Mammary epithelial cell (primary cell): ENCODE measurements at regions not wholly inside any gene's neighbourhood (a gene's known extent, or its start where the extent isn't known, plus 50 kb on each side); places are given as distances from the start of the nearest gene placed in this dataset.

ENCODE experiments used
- EZH2 ChIP-seq: IDR thresholded peaks from 2 replicates; pipeline ENCODE4 v1.6.1; 2012; ENCODE audit warnings: low read length, inconsistent platforms, borderline replicate concordance
- TF ChIP-seq, protein P1 (sequence below), 2 donors: IDR thresholded peaks in 1 of 2; conservative IDR thresholded peaks in 1 of 2; 2 replicates each; pipeline ENCODE4 v1.5.1; 2011 to 2012; ENCODE audit warnings: inconsistent platforms in 2 of 2, low read length in 2 of 2, mild to moderate bottlenecking in 2 of 2, control low read depth in 1 of 2, low read depth in 1 of 2; ENCODE audit not compliant: insufficient read depth in 1 of 2; ENCODE audit errors: extremely low read depth in 1 of 2

GRCh38 chr1:101162300-101162699 is 74.5 kb upstream of the S1PR1 start:
- TF ChIP-seq, protein P1, sequence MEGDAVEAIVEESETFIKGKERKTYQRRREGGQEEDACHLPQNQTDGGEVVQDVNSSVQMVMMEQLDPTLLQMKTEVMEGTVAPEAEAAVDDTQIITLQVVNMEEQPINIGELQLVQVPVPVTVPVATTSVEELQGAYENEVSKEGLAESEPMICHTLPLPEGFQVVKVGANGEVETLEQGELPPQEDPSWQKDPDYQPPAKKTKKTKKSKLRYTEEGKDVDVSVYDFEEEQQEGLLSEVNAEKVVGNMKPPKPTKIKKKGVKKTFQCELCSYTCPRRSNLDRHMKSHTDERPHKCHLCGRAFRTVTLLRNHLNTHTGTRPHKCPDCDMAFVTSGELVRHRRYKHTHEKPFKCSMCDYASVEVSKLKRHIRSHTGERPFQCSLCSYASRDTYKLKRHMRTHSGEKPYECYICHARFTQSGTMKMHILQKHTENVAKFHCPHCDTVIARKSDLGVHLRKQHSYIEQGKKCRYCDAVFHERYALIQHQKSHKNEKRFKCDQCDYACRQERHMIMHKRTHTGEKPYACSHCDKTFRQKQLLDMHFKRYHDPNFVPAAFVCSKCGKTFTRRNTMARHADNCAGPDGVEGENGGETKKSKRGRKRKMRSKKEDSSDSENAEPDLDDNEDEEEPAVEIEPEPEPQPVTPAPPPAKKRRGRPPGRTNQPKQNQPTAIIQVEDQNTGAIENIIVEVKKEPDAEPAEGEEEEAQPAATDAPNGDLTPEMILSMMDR (conservative IDR thresholded peaks at IDR 0.05 in 1 of 2, IDR thresholded peaks at IDR 0.05 in 1 of 2; ENCODE audit: extremely low read depth in 1 of 2, insufficient read depth in 1 of 2, low read depth in 1 of 2, low read length in 2 of 2) = no peak
- no peak for TF ChIP-seq EZH2
